Natural killer cell (primary cell): ENCODE measurements at regions not wholly inside any gene's neighbourhood (a gene's known extent, or its start where the extent isn't known, plus 50 kb on each side); places are given as distances from the start of the nearest gene placed in this dataset.
"Not testable (repeated sequence)": the region's sequence is repeated elsewhere in the genome, so short reads cannot be mapped to it uniquely, and the experiment has no call there.

Experiments used
- ATAC-seq, 3 donors: fragments of 150-1000 bp in 2 of 3; fragments of 200-7000 bp in 1 of 3; cut with Tn5 transposase; 1 replicate in 1 of 3; 2 replicates in 2 of 3; pipeline ENCODE4 v1.10.0; 2021; ENCODE audit warnings: mild to moderate bottlenecking in 2 of 3, moderate library complexity in 2 of 3
- DNase-seq, 2 donors: peaks; one replicate each; pipeline versions ENCODE4 v3.0.0 to v3.0.0-alpha.2; 2013 to 2021; ENCODE audit warnings: mixed read lengths in 1 of 2
- H3K27ac ChIP-seq: one replicate; pipeline ENCODE4 v1.5.1; 2013; ENCODE audit warnings: mild to moderate bottlenecking, low read length
- H3K27me3 ChIP-seq: one replicate; pipeline ENCODE4 v1.6.1; 2013; ENCODE audit warnings: low read length; ENCODE audit not compliant: control insufficient read depth, insufficient read depth
- H3K36me3 ChIP-seq: one replicate; pipeline ENCODE4 v1.6.1; 2013; ENCODE audit warnings: low read length; ENCODE audit not compliant: control insufficient read depth, insufficient read depth
- H3K4me1 ChIP-seq: one replicate; pipeline ENCODE4 v1.6.1; 2013; ENCODE audit warnings: low read length; ENCODE audit not compliant: control insufficient read depth, insufficient read depth
- H3K4me3 ChIP-seq: one replicate; pipeline ENCODE4 v1.5.1; 2013; ENCODE audit warnings: low read length
- H3K9me3 ChIP-seq: one replicate; pipeline ENCODE4 v1.6.1; 2013; ENCODE audit warnings: low read length; ENCODE audit not compliant: control insufficient read depth, insufficient read depth
- H3K27ac Mint-ChIP-seq, 2 donors: one replicate each; pipeline ENCODE4 v1.8.0; 2022; ENCODE audit warnings: mild to moderate bottlenecking in 2 of 2, mixed read lengths in 2 of 2, moderate library complexity in 1 of 2
- H3K27me3 Mint-ChIP-seq, 2 donors: one replicate each; pipeline ENCODE4 v1.8.0; 2022; ENCODE audit warnings: low read depth in 2 of 2, mixed read lengths in 2 of 2
- H3K36me3 Mint-ChIP-seq: one replicate; pipeline ENCODE4 v1.8.0; 2022; ENCODE audit warnings: mixed read lengths
- H3K4me1 Mint-ChIP-seq, 2 donors: one replicate each; pipeline ENCODE4 v1.8.0; 2022; ENCODE audit warnings: mixed read lengths in 2 of 2
- H3K4me3 Mint-ChIP-seq: one replicate; pipeline ENCODE4 v1.8.0; 2022; ENCODE audit warnings: mild to moderate bottlenecking, moderate library complexity, mixed read lengths
- H3K9me3 Mint-ChIP-seq, 2 donors: one replicate each; pipeline ENCODE4 v1.8.0; 2022; ENCODE audit warnings: mixed read lengths in 2 of 2
- CTCF ChIP-seq: fragments of 200-600 bp; IDR thresholded peaks from one replicate; pipeline ENCODE4 v1.8.0; 2022; ENCODE audit warnings: antibody characterized with exemption
- WGBS: methylation state at CpG from one replicate; pipeline ENCODE4 v1.1.7; 2013; ENCODE audit warnings: missing lambda C conversion rate; ENCODE audit not compliant: insufficient coverage; 5-methylcytosine and 5-hydroxymethylcytosine counted together
- intact Hi-C: fragments of 100-400 bp; cut with micrococcal nuclease; formaldehyde crosslinking; loops from one replicate; pipeline ENCODE4 v1.14.2; 2022

DNA sequence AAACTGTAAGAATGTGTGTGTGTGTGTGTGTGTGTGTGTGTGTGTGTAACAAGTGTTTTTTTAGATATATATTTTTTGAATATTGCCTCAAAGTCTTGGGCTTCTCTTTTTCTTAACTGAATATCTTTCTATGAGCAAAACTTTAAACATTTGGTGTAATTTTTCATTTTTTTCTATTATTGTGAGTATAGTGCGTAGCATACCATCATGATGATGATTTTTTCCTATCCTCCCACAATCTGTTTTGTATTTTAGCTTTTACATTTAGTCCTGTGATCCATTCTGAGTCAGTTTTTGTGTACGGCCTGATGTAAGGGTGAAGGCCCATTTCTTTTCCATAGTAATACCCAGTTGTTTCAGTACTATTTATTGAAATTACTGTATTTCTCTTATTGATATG, 680.6 kb downstream of the TTLL7 start:
- H3K27ac ChIP-seq = no peak overlapping the region
- Mint-ChIP-seq H3K27ac (no peak overlapping the region), H3K4me1 (no peaks in the 10 kb centered on the region), H3K9me3 (peaks cover 1 to 17% of the 10 kb centered on the region in 2 donors), H3K27me3 (no peaks in the 10 kb centered on the region), H3K4me3 (no peak overlapping the region), H3K36me3 (peaks cover 6% of the 10 kb centered on the region)
- no peaks in the 10 kb centered on the region for H3K4me1 ChIP-seq
- no peak for ATAC-seq
- H3K4me3 ChIP-seq = no peak overlapping the region
- H3K36me3 ChIP-seq = no peaks in the 10 kb centered on the region
- WGBS = no CpG with 5 or more reads among the region's 2 CpGs
- intact Hi-C loops = no loop called here
- no peak for TF ChIP-seq CTCF
- no peak for DNase-seq
- no peaks in the 10 kb centered on the region for H3K27me3 ChIP-seq
- no peaks in the 10 kb centered on the region for H3K9me3 ChIP-seq

- H3K36me3 Mint-ChIP-seq, H3K4me1 ChIP-seq, H3K4me3 Mint-ChIP-seq, ATAC-seq, H3K27me3 Mint-ChIP-seq, H3K27ac Mint-ChIP-seq, intact Hi-C loops, H3K4me1 Mint-ChIP-seq, H3K4me3 ChIP-seq, DNase-seq, H3K27ac ChIP-seq, H3K36me3 ChIP-seq, H3K27me3 ChIP-seq, H3K9me3 ChIP-seq: not testable (repeated sequence)
- H3K9me3 Mint-ChIP-seq = peaks cover 0 to 18% of the 10 kb centered on the region in 2 donors
- WGBS = no CpG with 5 or more reads among the region's 1 CpG
Observed at GRCh38 chr1:83315446-83315845, 683.5 kb downstream of the TTLL7 start.

GRCh38 chr1:83310161-83310560, 688.8 kb downstream of the TTLL7 start:
- H3K4me3 Mint-ChIP-seq, H3K27me3 Mint-ChIP-seq, H3K9me3 ChIP-seq, intact Hi-C loops, H3K36me3 Mint-ChIP-seq, ATAC-seq, H3K27ac ChIP-seq, H3K4me3 ChIP-seq, H3K4me1 ChIP-seq, H3K36me3 ChIP-seq, H3K27ac Mint-ChIP-seq, H3K27me3 ChIP-seq, H3K4me1 Mint-ChIP-seq, DNase-seq: not testable (repeated sequence)
- H3K9me3 Mint-ChIP-seq = peaks cover 0 to 18% of the 10 kb centered on the region in 2 donors
- 100% methylated on average over 1 of the region's 1 CpG for WGBS

GRCh38 chr1:83309035-83309434, 689.9 kb downstream of the TTLL7 start:
- ATAC-seq, H3K9me3 ChIP-seq, H3K4me1 Mint-ChIP-seq, H3K27me3 ChIP-seq, H3K27ac Mint-ChIP-seq, H3K4me1 ChIP-seq, H3K27me3 Mint-ChIP-seq, intact Hi-C loops, H3K4me3 Mint-ChIP-seq, H3K36me3 ChIP-seq, H3K36me3 Mint-ChIP-seq, H3K27ac ChIP-seq, H3K4me3 ChIP-seq: not testable (repeated sequence)
- peaks cover 0 to 14% of the 10 kb centered on the region in 2 donors for H3K9me3 Mint-ChIP-seq
- WGBS = no CpG with 5 or more reads among the region's 2 CpGs
- peak in 1 of 2 donors; percentile 4 for DNase-seq

DNA sequence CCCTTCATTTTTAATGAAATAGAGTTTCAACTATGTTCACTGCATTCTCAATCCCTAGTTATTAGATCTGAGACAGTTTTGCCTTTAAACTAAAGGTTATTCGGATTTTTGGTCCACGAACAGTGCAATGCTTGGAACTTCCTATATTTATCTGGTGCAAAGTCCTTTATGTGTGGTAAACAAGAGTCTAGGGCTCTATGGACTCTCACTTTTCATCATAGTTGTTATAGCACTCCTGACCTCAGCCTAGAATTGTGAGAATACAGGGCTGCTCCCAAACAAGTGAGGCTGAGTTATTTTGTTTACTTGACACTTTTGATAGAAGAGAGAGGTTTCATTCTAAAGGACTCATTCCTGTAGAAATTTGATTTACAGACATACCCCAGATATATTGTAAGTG, 692.1 kb downstream of the TTLL7 start:
- H3K4me3 ChIP-seq, H3K4me1 Mint-ChIP-seq, H3K4me3 Mint-ChIP-seq, H3K27ac Mint-ChIP-seq, intact Hi-C loops, H3K36me3 ChIP-seq, ATAC-seq, H3K9me3 ChIP-seq, H3K36me3 Mint-ChIP-seq, H3K4me1 ChIP-seq, H3K27me3 ChIP-seq, DNase-seq, H3K27ac ChIP-seq, H3K27me3 Mint-ChIP-seq: not testable (repeated sequence)
- H3K9me3 Mint-ChIP-seq = peaks cover 5 to 14% of the 10 kb centered on the region in 2 donors
- WGBS = no CpG with 5 or more reads among the region's 2 CpGs

DNA sequence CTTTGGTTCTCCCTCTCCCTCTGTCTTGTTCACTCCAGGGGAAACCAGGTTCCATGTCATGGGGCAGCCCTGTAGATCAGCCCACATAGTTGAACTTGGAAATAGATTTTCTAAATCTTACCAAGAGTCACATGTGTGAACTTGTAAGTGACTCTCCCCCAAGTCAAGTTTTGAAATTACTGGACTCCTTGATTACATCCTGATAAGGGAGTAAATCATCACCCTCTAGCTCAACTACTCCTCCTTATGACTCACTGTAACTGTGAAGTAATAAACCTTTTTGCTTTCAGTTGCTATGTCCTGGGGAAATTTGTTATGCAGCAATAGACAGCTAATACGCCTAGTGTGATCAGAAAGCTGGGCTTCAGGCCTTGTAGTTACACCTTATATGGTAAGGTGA, 703.3 kb downstream of the TTLL7 start:
- intact Hi-C loops, H3K4me3 Mint-ChIP-seq, H3K27ac ChIP-seq, DNase-seq, H3K27me3 ChIP-seq, H3K27ac Mint-ChIP-seq, H3K4me1 ChIP-seq, H3K9me3 ChIP-seq, H3K4me3 ChIP-seq, H3K36me3 ChIP-seq, ATAC-seq, H3K4me1 Mint-ChIP-seq, H3K27me3 Mint-ChIP-seq: not testable (repeated sequence)
- Mint-ChIP-seq H3K9me3 (peaks cover 7 to 21% of the 10 kb centered on the region in 2 donors), H3K36me3 (peaks cover 17% of the 10 kb centered on the region)
- WGBS = 60% methylated on average over 1 of the region's 1 CpG

DNA sequence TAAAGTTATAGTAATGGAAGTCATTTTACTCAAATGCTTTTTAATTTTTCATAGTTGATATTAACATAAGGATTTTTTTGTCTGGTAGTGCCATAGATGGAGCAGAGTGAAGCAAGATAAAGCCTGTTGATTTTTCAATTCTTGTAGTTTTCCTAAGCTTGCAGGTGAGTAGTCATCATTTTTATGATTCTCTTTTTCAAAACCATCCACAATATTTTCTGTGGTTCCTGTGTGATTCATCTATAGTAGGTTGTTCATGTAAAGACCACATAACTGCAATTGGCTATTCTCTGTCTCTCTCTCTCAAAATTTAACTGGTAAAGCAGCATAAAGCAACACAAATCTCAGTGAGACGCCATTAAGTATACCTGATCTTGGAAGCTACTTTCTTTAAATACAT, 711.5 kb downstream of the TTLL7 start:
- ATAC-seq, H3K36me3 Mint-ChIP-seq, H3K4me3 ChIP-seq, H3K27ac Mint-ChIP-seq, DNase-seq, H3K27me3 ChIP-seq, H3K36me3 ChIP-seq, H3K4me1 ChIP-seq, H3K9me3 Mint-ChIP-seq, H3K27ac ChIP-seq, H3K27me3 Mint-ChIP-seq, intact Hi-C loops, H3K9me3 ChIP-seq, H3K4me3 Mint-ChIP-seq, H3K4me1 Mint-ChIP-seq: not testable (repeated sequence)
- no CpG with 5 or more reads among the region's 1 CpG for WGBS

GRCh38 chr1:83274656-83275055, 724.3 kb downstream of the TTLL7 start:
- H3K27me3 ChIP-seq, H3K27me3 Mint-ChIP-seq, H3K27ac Mint-ChIP-seq, H3K4me1 Mint-ChIP-seq, ATAC-seq, DNase-seq, H3K36me3 ChIP-seq, H3K9me3 ChIP-seq, H3K9me3 Mint-ChIP-seq, H3K4me3 ChIP-seq, intact Hi-C loops, H3K4me1 ChIP-seq, H3K27ac ChIP-seq, H3K36me3 Mint-ChIP-seq, H3K4me3 Mint-ChIP-seq: not testable (repeated sequence)
- WGBS = 67% methylated on average over 2 of the region's 3 CpGs
